Left lung (tissue), 4 donors: ENCODE measurements at regions not wholly inside any gene's neighbourhood (a gene's known extent, or its start where the extent isn't known, plus 50 kb on each side); places are given as distances from the start of the nearest gene placed in this dataset.

ENCODE experiments used
- ATAC-seq: fragments of 200-7000 bp; cut with Tn5 transposase; one replicate; pipeline ENCODE4 v1.9.1; 2020; ENCODE audit warnings: moderate library complexity
- DNase-seq, 4 donors: peaks; one replicate each; pipeline ENCODE4 v3.0.0-alpha.2; 2013 to 2020
- H3K27ac ChIP-seq, 2 donors: fragments of 200-600 bp; sonication (generic) in 1 of 2; one replicate each; pipeline versions ENCODE4 v1.5.0 to v1.8.0; 2020 to 2021
- H3K27me3 ChIP-seq, 2 donors: fragments of 200-600 bp; sonication (generic) in 1 of 2; one replicate each; pipeline versions ENCODE4 v1.5.0 to v1.8.0; 2020 to 2021
- H3K36me3 ChIP-seq, 2 donors: fragments of 200-600 bp; sonication (generic) in 1 of 2; one replicate each; pipeline versions ENCODE4 v1.5.0 to v1.8.0; 2020 to 2021
- H3K4me1 ChIP-seq, 2 donors: fragments of 200-600 bp; one replicate each; pipeline ENCODE4 v1.8.0; 2021
- H3K4me3 ChIP-seq, 2 donors: fragments of 200-600 bp; sonication (generic) in 1 of 2; one replicate each; pipeline versions ENCODE4 v1.5.0 to v1.8.0; 2020 to 2021; ENCODE audit warnings: mild to moderate bottlenecking in 1 of 2
- H3K9me3 ChIP-seq, 2 donors: fragments of 200-600 bp; sonication (generic) in 1 of 2; one replicate each; pipeline versions ENCODE4 v1.5.0 to v1.8.0; 2020 to 2021
- intact Hi-C, 2 donors: fragments of 100-400 bp; cut with DNase I; formaldehyde crosslinking; loops; one replicate each; pipeline versions ENCODE4 v1.11.2 to v1.14.2; 2022
- TF ChIP-seq, protein P1 (sequence below), 2 donors: fragments of 200-600 bp; sonication (generic) in 1 of 2; IDR thresholded peaks; one replicate each; pipeline versions ENCODE4 v1.5.0 to v1.8.0; 2021; ENCODE audit warnings: antibody characterized with exemption in 2 of 2
- donor health status: DM: no; HTN: yes; CAD: no.
- donor health status: DM: no; HTN: no; CAD: no.

DNA sequence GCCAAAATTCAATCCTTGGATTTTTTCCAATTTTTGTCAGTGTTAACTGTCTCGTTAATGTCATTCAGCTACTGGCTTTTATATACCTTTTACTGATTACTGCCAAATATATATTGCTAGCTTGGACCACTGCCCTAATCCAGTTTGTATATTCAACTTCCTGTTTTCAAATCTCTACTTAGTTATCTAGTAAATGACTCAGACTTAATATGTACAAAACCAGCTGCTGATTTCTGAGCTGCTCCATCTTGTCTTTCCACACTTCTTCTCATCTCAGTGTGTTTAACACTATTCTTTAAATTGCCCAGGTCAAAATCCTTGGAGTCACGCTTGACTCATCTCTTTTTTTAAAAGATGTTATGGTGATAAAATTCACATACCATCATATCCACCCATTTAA lies 1196.7 kb downstream of the RAPGEF2 start:
- DNase-seq = no peak
- no peaks in the 10 kb centered on the region for H3K4me1 ChIP-seq
- no peak overlapping the region for H3K27ac ChIP-seq
- H3K27me3 ChIP-seq = no peaks in the 10 kb centered on the region
- H3K9me3 ChIP-seq = no peaks in the 10 kb centered on the region
- no peak overlapping the region for H3K4me3 ChIP-seq
- intact Hi-C loops = no loop called here
- TF ChIP-seq, protein P1, sequence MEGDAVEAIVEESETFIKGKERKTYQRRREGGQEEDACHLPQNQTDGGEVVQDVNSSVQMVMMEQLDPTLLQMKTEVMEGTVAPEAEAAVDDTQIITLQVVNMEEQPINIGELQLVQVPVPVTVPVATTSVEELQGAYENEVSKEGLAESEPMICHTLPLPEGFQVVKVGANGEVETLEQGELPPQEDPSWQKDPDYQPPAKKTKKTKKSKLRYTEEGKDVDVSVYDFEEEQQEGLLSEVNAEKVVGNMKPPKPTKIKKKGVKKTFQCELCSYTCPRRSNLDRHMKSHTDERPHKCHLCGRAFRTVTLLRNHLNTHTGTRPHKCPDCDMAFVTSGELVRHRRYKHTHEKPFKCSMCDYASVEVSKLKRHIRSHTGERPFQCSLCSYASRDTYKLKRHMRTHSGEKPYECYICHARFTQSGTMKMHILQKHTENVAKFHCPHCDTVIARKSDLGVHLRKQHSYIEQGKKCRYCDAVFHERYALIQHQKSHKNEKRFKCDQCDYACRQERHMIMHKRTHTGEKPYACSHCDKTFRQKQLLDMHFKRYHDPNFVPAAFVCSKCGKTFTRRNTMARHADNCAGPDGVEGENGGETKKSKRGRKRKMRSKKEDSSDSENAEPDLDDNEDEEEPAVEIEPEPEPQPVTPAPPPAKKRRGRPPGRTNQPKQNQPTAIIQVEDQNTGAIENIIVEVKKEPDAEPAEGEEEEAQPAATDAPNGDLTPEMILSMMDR (IDR thresholded peaks at IDR 0.05) = no peak
- no peak for ATAC-seq
- no peaks in the 10 kb centered on the region for H3K36me3 ChIP-seq

DNA sequence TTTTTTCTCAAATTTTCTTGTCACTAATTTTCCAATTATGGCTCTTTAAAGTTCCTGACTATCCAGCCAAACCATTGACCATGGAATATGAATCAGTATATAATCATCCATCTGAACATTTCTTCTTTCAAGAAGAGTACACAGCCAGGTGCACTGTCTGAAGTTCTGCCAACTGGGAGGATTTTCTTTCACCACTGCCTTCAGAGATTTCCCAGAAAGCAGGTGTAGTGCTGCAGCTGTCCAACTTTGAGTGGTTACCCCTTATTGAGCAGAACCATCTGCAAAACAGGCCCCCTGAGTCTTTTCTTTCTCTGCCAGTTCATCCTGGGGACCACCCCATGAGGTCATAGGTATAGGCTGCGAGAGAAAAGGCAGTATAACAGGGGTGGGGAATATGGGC lies 1213.2 kb downstream of the RAPGEF2 start:
- Histone ChIP-seq H3K4me1 (no peaks in the 10 kb centered on the region), H3K4me3 (no peak overlapping the region), H3K27ac (no peak overlapping the region), H3K9me3 (peaks cover 0 to 3% of the 10 kb centered on the region in 2 donors), H3K27me3 (no peaks in the 10 kb centered on the region), H3K36me3 (no peaks in the 10 kb centered on the region)
- DNase-seq (no peak), ATAC-seq (no peak)
- TF ChIP-seq, protein P1 (IDR thresholded peaks at IDR 0.05) = no peak
- intact Hi-C loops = no loop called here

DNA sequence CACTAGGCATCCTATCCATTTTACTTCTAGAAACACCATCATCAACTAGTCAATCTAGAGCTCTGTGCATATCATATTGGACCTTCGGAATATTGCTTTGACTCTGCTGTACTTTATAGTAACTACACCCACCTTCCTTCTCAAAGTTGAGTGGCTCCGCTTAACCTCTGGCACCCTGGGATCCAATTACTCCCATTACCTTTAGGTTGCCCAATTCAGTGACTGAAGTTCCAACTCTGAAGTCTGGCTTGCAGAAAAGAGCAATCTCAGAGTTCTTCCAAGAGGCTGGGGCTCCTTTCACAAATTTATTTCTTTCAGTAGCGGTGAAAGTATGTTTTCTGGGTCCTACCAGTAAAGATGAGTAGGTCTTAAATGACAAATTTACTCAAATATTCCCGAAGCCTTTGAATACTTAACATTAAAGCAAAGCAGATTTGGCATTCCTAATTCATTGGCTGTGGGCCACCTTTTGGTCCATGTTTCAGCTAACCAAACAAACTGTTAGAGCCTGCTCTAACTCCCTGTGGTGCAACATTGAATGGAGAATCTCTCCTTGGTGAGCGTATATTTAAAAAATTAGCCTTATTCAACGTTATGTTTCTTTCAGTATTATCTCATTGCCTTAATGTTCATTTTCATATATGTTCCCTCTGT lies 1215.8 kb downstream of the RAPGEF2 start:
- H3K27me3 ChIP-seq = no peaks in the 10 kb centered on the region
- H3K4me3 ChIP-seq = no peak overlapping the region
- DNase-seq (no peak), ATAC-seq (no peak)
- intact Hi-C loops = no loop called here
- TF ChIP-seq, protein P1 (IDR thresholded peaks at IDR 0.05) = no peak
- no peaks in the 10 kb centered on the region for H3K4me1 ChIP-seq
- peaks cover 0 to 3% of the 10 kb centered on the region in 2 donors for H3K9me3 ChIP-seq
- no peaks in the 10 kb centered on the region for H3K36me3 ChIP-seq
- H3K27ac ChIP-seq = no peak overlapping the region

DNA sequence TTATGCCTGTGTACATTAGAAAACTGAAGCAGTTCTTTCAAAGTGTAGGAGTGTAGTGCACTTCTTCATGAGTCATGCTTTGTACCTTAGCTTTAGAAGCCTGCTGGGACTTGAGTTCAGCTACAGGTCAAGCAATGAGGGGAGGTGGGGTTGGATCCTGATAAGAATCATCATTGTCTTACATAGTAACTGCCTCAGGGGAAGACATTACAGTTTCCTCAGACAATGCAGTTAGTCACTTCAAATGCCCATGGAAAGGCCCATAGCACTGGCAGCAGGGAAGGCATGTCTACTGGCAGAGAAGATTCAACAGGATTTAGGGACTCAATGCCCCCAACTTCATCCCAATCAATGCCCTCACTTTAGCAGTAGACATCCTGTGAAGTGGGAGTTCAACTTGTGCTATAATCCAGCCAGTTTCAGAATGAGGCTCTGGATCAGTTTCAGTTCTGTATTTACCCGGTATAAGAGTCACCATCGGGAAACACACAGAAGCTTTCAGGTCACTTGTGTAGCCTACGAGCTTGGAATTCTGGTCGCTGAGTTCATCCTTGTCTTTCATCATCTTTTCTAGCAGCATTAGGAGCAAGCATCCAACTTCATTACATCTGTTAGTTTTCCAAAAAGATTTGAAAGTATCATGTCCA lies 1216.5 kb downstream of the RAPGEF2 start:
- H3K4me3 ChIP-seq = no peak overlapping the region

DNA sequence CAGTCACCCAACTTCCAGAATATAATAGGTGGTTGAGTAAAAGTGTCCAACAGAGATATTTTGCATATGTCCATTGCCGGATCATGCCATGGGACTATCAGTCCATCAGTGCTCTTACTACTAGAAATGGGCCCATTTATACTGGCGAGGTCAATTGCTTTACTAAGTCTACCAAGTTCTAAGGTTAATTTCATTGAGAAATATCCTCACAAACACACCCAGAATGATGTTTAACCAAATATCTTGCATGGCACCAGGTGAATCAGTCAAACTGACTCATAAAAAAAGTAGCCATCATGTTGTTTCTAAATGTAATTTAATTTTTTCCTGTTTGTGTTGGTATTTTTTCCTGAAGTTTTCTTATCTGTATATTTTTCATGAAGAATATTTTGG lies 1217.0 kb downstream of the RAPGEF2 start:
- Histone ChIP-seq H3K4me3 (no peak overlapping the region), H3K27ac (no peak overlapping the region), H3K36me3 (no peaks in the 10 kb centered on the region), H3K4me1 (no peaks in the 10 kb centered on the region), H3K9me3 (peaks cover 0 to 3% of the 10 kb centered on the region in 2 donors), H3K27me3 (no peaks in the 10 kb centered on the region)
- ATAC-seq (no peak), DNase-seq (no peak)
- intact Hi-C loops = no loop called here
- TF ChIP-seq, protein P1 (IDR thresholded peaks at IDR 0.05) = no peak

More for the DNA sequence above, 1216.5 kb downstream of the RAPGEF2 start:
- Histone ChIP-seq H3K4me1 (no peaks in the 10 kb centered on the region), H3K36me3 (no peaks in the 10 kb centered on the region), H3K9me3 (peaks cover 0 to 3% of the 10 kb centered on the region in 2 donors), H3K27ac (no peak overlapping the region), H3K27me3 (no peaks in the 10 kb centered on the region)
- TF ChIP-seq, protein P1 (IDR thresholded peaks at IDR 0.05) = no peak
- DNase-seq = no peak
- intact Hi-C loops = no loop called here
- no peak for ATAC-seq
